H1 (cell line): ENCODE measurements at regions not wholly inside any gene's neighbourhood (a gene's known extent, or its start where the extent isn't known, plus 50 kb on each side); places are given as distances from the start of the nearest gene placed in this dataset.

ENCODE experiments used
- BCL11A ChIP-seq, 2 experiments: IDR thresholded peaks; one replicate each; pipeline ENCODE4 v1.6.1; 2011; ENCODE audit warnings: low read depth in 2 of 2, low read length in 2 of 2, mild to moderate bottlenecking in 2 of 2
- EP300 ChIP-seq, 2 experiments: IDR thresholded peaks; 1 replicate in 1 of 2; 2 replicates in 1 of 2; pipeline ENCODE4 v1.6.1; 2011 to 2012; ENCODE audit warnings: low read depth in 2 of 2, low read length in 2 of 2, mild to moderate bottlenecking in 2 of 2, borderline replicate concordance in 1 of 2, inconsistent platforms in 1 of 2, moderate library complexity in 1 of 2
- GTF2F1 ChIP-seq: IDR thresholded peaks from 2 replicates; pipeline ENCODE4 v1.6.1; 2012; ENCODE audit warnings: low read depth, low read length, improper control_type of control experiment, borderline replicate concordance
- HDAC6 ChIP-seq: IDR thresholded peaks from one replicate; pipeline ENCODE4 v1.7.1; 2012; ENCODE audit warnings: low read depth, mild to moderate bottlenecking, inconsistent platforms, low read length, moderate library complexity
- NANOG ChIP-seq: IDR thresholded peaks from 2 replicates; pipeline ENCODE4 v1.6.1; 2011; ENCODE audit warnings: low read length, low read depth, mild to moderate bottlenecking, inconsistent platforms; ENCODE audit not compliant: insufficient read depth, poor library complexity, severe bottlenecking
- PHF8 ChIP-seq: fragments of 200-600 bp; sonication (generic); conservative IDR thresholded peaks from 2 replicates; pipeline ENCODE4 v1.7.1; 2012; ENCODE audit warnings: low read depth, mild to moderate bottlenecking, inconsistent platforms, low read length, moderate library complexity
- TBP ChIP-seq: IDR thresholded peaks from 2 replicates; pipeline ENCODE4 v1.6.1; 2011; ENCODE audit warnings: low read depth, low read length, improper control_type of control experiment
- TEAD4 ChIP-seq: IDR thresholded peaks from 2 replicates; pipeline ENCODE4 v1.6.1; 2012; ENCODE audit warnings: low read depth, low read length, inconsistent platforms, mixed read lengths

DNA sequence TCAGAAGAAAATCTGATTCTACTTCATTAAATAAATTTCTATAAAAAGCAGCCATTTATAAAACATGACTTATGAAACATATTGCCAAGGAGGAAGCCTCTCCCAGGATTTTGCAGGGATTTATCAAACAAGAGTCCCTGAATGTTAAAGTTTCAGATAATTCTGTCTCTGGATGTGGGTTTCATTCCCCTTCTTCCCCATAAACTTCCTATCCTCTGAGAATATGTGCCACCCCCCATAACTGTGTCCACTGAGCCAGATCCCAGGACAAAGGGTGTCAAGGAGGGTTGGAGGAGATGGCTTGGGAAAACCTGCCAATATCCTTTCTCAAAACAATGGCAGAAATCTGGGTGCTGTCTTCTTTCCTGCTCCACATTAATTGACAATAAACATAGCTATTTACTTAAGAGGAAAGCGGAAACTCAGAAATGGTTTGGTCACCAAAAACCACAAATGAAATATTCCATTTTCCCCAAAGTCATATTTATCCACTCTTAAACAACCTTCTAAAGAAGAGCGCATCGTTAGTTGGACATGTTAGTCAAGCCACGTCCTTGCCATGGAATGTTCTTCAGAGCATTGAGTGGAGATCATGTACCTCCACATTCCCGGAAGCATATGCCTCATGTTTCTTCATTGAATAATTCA, 54.3 kb upstream of the AKR1E2 start (continued):
- no peak for TF ChIP-seq PHF8
- no peak for TF ChIP-seq NANOG
- no peak for TF ChIP-seq BCL11A (IDR thresholded peaks at IDR 0.05; ENCODE audit: low read depth in 2 of 2, low read length in 2 of 2)
- no peak for TF ChIP-seq TBP
- TF ChIP-seq HDAC6, result no peak
- no peak for TF ChIP-seq GTF2F1
- TF ChIP-seq EP300 (IDR thresholded peaks at IDR 0.05; ENCODE audit: borderline replicate concordance in 1 of 2, low read depth in 2 of 2, low read length in 2 of 2), result no peak
- TF ChIP-seq TEAD4, result no peak
- TF ChIP-seq, all 59 proteins: peak for 0
